ENCODE measurements at regions not wholly inside any gene's neighbourhood (a gene's known extent, or its start where the extent isn't known, plus 50 kb on each side); places are given as distances from the start of the nearest gene placed in this dataset.

DNA sequence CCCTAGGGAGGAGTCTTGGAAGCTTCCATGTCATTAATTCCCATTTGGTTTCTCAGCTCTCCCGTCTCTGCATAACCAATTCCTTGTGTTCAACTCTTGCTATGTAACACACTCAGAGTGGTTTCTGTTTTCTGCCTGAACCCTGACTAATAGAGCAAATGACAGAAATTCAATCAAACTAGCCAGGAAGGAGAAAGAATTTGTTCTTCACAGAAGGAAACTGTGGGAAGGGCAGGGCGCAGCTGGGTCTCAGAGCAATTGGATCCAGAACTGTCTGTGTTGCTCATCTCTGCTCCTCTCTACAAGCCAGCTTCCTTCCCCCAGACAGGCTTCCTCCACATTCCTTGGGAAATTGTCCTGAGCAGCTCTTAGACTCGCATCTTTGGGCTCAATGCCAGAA lies 269.8 kb downstream of the TNS1 start:
- WGBS, 3 donors, result 40 to 47% (median 43%) methylated on average over 3 of the region's 3 CpGs
- TF ChIP-seq, protein P1, sequence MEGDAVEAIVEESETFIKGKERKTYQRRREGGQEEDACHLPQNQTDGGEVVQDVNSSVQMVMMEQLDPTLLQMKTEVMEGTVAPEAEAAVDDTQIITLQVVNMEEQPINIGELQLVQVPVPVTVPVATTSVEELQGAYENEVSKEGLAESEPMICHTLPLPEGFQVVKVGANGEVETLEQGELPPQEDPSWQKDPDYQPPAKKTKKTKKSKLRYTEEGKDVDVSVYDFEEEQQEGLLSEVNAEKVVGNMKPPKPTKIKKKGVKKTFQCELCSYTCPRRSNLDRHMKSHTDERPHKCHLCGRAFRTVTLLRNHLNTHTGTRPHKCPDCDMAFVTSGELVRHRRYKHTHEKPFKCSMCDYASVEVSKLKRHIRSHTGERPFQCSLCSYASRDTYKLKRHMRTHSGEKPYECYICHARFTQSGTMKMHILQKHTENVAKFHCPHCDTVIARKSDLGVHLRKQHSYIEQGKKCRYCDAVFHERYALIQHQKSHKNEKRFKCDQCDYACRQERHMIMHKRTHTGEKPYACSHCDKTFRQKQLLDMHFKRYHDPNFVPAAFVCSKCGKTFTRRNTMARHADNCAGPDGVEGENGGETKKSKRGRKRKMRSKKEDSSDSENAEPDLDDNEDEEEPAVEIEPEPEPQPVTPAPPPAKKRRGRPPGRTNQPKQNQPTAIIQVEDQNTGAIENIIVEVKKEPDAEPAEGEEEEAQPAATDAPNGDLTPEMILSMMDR (IDR thresholded peaks at IDR 0.05), result no peak
- Histone ChIP-seq H3K4me1 (peaks cover 17% of the 10 kb centered on the region), H3K36me3 (ENCODE audit: insufficient read depth in 1 of 2, low read depth in 1 of 2) (no peaks in the 10 kb centered on the region), H3K27ac (peak overlapping the region; percentile 38), H3K27me3 (ENCODE audit: insufficient read depth in 3 of 3, low read length in 2 of 3) (no peaks in the 10 kb centered on the region), H3K4me3 (no peak overlapping the region), H3K9me3 (no peaks in the 10 kb centered on the region)
- ATAC-seq (peak in 3 of 4 donors; percentile 39 to 57 (median 45)), DNase-seq (no peak)
- intact Hi-C loops (cut with DNase I), result no loop called here

DNA sequence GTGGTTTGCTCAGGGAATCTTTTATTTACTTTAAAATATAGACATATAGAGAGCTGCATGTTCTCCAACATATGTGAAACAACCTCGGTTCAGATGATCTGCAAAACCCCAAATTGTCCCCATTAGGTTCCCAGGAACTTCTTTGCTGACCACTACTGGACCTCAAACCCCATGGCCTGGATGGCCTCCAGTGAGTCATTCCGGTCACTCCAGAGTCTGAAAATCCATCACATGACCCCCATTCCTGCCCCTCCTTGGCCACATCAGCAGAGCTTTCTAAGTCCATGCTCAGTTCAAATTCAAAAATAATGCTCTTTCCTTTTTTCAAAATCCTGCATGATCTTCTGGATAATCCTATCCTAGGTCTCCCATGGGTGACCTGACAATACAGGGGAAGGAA lies 271.0 kb downstream of the TNS1 start:
- TF ChIP-seq, protein P1 (IDR thresholded peaks at IDR 0.05), result no peak
- no peaks in the 10 kb centered on the region for H3K36me3 ChIP-seq (ENCODE audit: insufficient read depth in 1 of 2, low read depth in 1 of 2)
- WGBS, 3 donors, result 74 to 83% (median 77%) methylated on average over 2 of the region's 2 CpGs
- H3K27ac ChIP-seq, result no peak overlapping the region
- DNase-seq, result no peak
- peaks cover 17% of the 10 kb centered on the region for H3K4me1 ChIP-seq
- no peaks in the 10 kb centered on the region for H3K27me3 ChIP-seq (ENCODE audit: insufficient read depth in 3 of 3, low read length in 2 of 3)
- no peak overlapping the region for H3K4me3 ChIP-seq
- intact Hi-C loops (cut with DNase I), result no loop called here
- no peak for ATAC-seq
- H3K9me3 ChIP-seq, result no peaks in the 10 kb centered on the region

DNA sequence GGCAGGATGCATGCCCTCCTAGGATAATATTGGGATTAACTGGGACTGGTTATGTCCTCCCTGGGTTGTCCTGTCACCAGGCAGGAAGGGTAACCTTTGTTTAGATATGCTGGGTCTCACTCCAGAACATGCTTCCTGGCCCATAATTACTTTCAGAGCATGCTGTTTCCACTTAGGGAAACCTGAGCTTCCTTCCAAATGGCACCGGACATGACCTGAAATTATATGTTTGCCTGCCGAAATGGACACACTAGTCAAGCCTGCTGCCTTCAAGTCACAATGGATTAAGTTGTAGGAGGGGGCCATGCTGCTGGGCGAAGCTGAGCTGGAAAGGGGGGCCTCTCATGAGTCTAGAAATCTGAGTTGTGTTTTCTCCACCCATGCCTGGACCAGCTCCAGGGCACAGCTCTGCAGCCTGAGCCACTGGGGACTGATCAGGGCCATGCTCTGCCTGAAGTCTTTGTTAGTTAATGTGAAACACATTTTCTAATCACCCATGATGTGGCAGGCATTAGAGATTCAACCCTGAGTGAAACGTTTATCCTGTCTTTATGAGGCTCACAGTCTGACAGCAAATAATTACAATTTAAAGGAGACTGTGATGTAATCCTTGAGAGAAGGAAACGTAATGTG lies 273.3 kb downstream of the TNS1 start:
- intact Hi-C loops (cut with DNase I), result no loop called here
- H3K9me3 ChIP-seq, result no peaks in the 10 kb centered on the region
- H3K4me1 ChIP-seq, result peaks cover 6% of the 10 kb centered on the region
- no peak overlapping the region for H3K27ac ChIP-seq
- no peaks in the 10 kb centered on the region for H3K36me3 ChIP-seq (ENCODE audit: insufficient read depth in 1 of 2, low read depth in 1 of 2)
- H3K27me3 ChIP-seq (ENCODE audit: insufficient read depth in 3 of 3, low read length in 2 of 3), result no peaks in the 10 kb centered on the region
- TF ChIP-seq, protein P1 (IDR thresholded peaks at IDR 0.05), result no peak
- no peak overlapping the region for H3K4me3 ChIP-seq
- peak in 2 of 4 donors; percentile 51 to 61 for ATAC-seq
- 13 to 23% (median 15%) methylated on average over 5 of the region's 5 CpGs for WGBS, 3 donors
- peak in 1 of 2 donors; percentile 69 for DNase-seq

DNA sequence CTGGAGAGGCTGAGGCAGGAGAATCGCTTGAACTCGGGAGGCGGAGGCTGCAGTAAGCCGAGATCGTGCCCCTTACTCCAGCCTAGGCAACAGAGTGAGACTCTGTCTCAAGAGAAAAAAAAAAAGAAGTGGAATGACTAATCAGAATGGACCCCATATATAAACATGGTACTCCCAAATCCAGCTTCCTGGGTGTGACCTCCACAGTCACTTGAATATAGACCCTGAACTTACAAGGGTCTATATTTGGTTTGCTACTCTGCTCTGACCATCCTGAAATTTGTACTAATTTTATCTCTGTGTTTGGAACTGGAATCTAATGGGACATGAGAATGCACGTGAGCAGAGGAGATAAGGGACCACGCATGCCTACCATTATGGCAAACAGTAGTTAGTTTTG lies 275.0 kb downstream of the TNS1 start:
- H3K27ac ChIP-seq, result no peak overlapping the region
- ATAC-seq (no peak), DNase-seq (no peak)
- H3K36me3 ChIP-seq (ENCODE audit: insufficient read depth in 1 of 2, low read depth in 1 of 2), result no peaks in the 10 kb centered on the region
- H3K27me3 ChIP-seq (ENCODE audit: insufficient read depth in 3 of 3, low read length in 2 of 3), result no peaks in the 10 kb centered on the region
- H3K9me3 ChIP-seq, result no peaks in the 10 kb centered on the region
- H3K4me1 ChIP-seq, result peaks cover 6% of the 10 kb centered on the region
- no peak overlapping the region for H3K4me3 ChIP-seq
- WGBS, 3 donors, result 96 to 98% (median 97%) methylated on average over 7 of the region's 7 CpGs
- intact Hi-C loops (cut with DNase I), result no loop called here
- TF ChIP-seq, protein P1 (IDR thresholded peaks at IDR 0.05), result no peak

DNA sequence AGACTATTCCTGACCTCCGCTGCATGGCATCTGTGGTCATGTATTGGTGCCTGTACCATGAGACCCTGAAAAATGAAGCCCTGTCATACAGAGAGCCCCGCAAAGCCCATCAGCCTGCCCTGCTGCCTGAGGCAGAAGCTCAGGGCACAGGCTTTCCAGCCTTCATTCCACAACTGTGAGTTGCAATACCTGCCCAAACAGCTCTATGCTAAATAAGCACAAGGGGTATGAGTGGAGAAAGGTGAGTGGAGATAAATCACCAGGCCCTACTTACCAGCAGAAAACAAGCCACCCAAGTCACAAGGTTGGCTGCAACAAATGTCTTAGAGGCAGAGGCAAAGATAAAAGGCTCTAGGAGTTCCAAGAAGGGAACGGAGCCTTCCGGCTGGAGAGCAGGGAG lies 277.4 kb downstream of the TNS1 start:
- Histone ChIP-seq H3K36me3 (ENCODE audit: insufficient read depth in 1 of 2, low read depth in 1 of 2) (no peaks in the 10 kb centered on the region), H3K9me3 (no peaks in the 10 kb centered on the region), H3K27me3 (ENCODE audit: insufficient read depth in 3 of 3, low read length in 2 of 3) (no peaks in the 10 kb centered on the region), H3K4me3 (no peak overlapping the region), H3K27ac (no peak overlapping the region), H3K4me1 (peaks cover 6% of the 10 kb centered on the region)
- TF ChIP-seq, protein P1 (IDR thresholded peaks at IDR 0.05), result no peak
- no peak for DNase-seq
- ATAC-seq, result no peak
- WGBS, 3 donors, result 67 to 96% (median 82%) methylated on average over 4 of the region's 4 CpGs
- intact Hi-C loops (cut with DNase I), result no loop called here

Measured in psoas muscle (tissue), 7 donors.